Neutrophil (primary cell): ENCODE measurements at regions not wholly inside any gene's neighbourhood (a gene's known extent, or its start where the extent isn't known, plus 50 kb on each side); places are given as distances from the start of the nearest gene placed in this dataset.

ENCODE experiments used
- H3K27ac ChIP-seq: fragments of 200-600 bp; sonication (generic); 2 replicates; pipeline ENCODE4 v1.5.1; 2016; ENCODE audit warnings: mild to moderate bottlenecking, moderate library complexity
- H3K27me3 ChIP-seq: fragments of 200-600 bp; sonication (generic); 2 replicates; pipeline ENCODE4 v1.6.0; 2016; ENCODE audit warnings: mild to moderate bottlenecking
- H3K36me3 ChIP-seq: fragments of 200-600 bp; sonication (generic); 2 replicates; pipeline ENCODE4 v1.5.1; 2017
- H3K4me1 ChIP-seq, 2 experiments: fragments of 200-600 bp in 1 of 2; sonication (generic) in 1 of 2; 1 replicate in 1 of 2; 2 replicates in 1 of 2; pipeline versions ENCODE4 v1.5.1 to v1.6.1; 2013 to 2016; ENCODE audit warnings: low read depth in 1 of 2, low read length in 1 of 2, mild to moderate bottlenecking in 1 of 2, moderate library complexity in 1 of 2; ENCODE audit not compliant: control insufficient read depth in 1 of 2, insufficient read depth in 1 of 2
- H3K4me3 ChIP-seq, 2 experiments: fragments of 200-600 bp in 1 of 2; sonication (generic) in 1 of 2; 1 replicate in 1 of 2; 2 replicates in 1 of 2; pipeline ENCODE4 v1.5.1; 2013 to 2016; ENCODE audit warnings: low read depth in 1 of 2, low read length in 1 of 2, mild to moderate bottlenecking in 1 of 2, moderate library complexity in 1 of 2
- H3K9me3 ChIP-seq: fragments of 200-600 bp; sonication (generic); 2 replicates; pipeline ENCODE4 v1.5.1; 2016
- CTCF ChIP-seq: fragments of 200-600 bp; sonication (generic); IDR thresholded peaks from 2 replicates; pipeline ENCODE4 v1.5.1; 2016; ENCODE audit warnings: antibody characterized with exemption

GRCh38 chr13:75995966-75996365, 359.8 kb downstream of the LMO7 start:
- TF ChIP-seq CTCF, result no peak
- Histone ChIP-seq H3K36me3 (no peaks in the 10 kb centered on the region), H3K27ac (no peak overlapping the region), H3K9me3 (no peaks in the 10 kb centered on the region), H3K4me1 (no peaks in the 10 kb centered on the region), H3K4me3 (no peak overlapping the region), H3K27me3 (no peaks in the 10 kb centered on the region)

- Histone ChIP-seq H3K27ac (no peak overlapping the region), H3K9me3 (no peaks in the 10 kb centered on the region), H3K4me1 (no peaks in the 10 kb centered on the region), H3K27me3 (no peaks in the 10 kb centered on the region), H3K36me3 (no peaks in the 10 kb centered on the region), H3K4me3 (no peak overlapping the region)
- no peak for TF ChIP-seq CTCF
Measured at GRCh38 chr13:75993823-75994222, 357.7 kb downstream of the LMO7 start.

GRCh38 chr13:75993241-75993640, 357.1 kb downstream of the LMO7 start:
- no peak overlapping the region for H3K27ac ChIP-seq
- no peaks in the 10 kb centered on the region for H3K4me1 ChIP-seq
- H3K9me3 ChIP-seq, result no peaks in the 10 kb centered on the region
- no peak for TF ChIP-seq CTCF
- H3K27me3 ChIP-seq, result no peaks in the 10 kb centered on the region
- H3K36me3 ChIP-seq, result no peaks in the 10 kb centered on the region
- H3K4me3 ChIP-seq, result no peak overlapping the region

- Histone ChIP-seq H3K36me3 (no peaks in the 10 kb centered on the region), H3K4me1 (no peaks in the 10 kb centered on the region), H3K27me3 (no peaks in the 10 kb centered on the region), H3K27ac (no peak overlapping the region), H3K9me3 (no peaks in the 10 kb centered on the region), H3K4me3 (no peak overlapping the region)
- no peak for TF ChIP-seq CTCF
Measured at GRCh38 chr13:75986818-75987217, 350.7 kb downstream of the LMO7 start.

- Histone ChIP-seq H3K27ac (no peak overlapping the region), H3K27me3 (no peaks in the 10 kb centered on the region), H3K36me3 (no peaks in the 10 kb centered on the region), H3K4me3 (no peak overlapping the region), H3K4me1 (no peaks in the 10 kb centered on the region), H3K9me3 (no peaks in the 10 kb centered on the region)
- no peak for TF ChIP-seq CTCF
Measured at GRCh38 chr13:75985132-75985531, 349.0 kb downstream of the LMO7 start.

- Histone ChIP-seq H3K4me3 (no peak overlapping the region), H3K27me3 (no peaks in the 10 kb centered on the region), H3K4me1 (no peaks in the 10 kb centered on the region), H3K27ac (no peak overlapping the region), H3K36me3 (no peaks in the 10 kb centered on the region), H3K9me3 (no peaks in the 10 kb centered on the region)
- no peak for TF ChIP-seq CTCF
Measured at GRCh38 chr13:75978818-75979217, 342.7 kb downstream of the LMO7 start.
